SK-N-SH (cell line): ENCODE measurements at regions not wholly inside any gene's neighbourhood (a gene's known extent, or its start where the extent isn't known, plus 50 kb on each side); places are given as distances from the start of the nearest gene placed in this dataset.

Experiments
- MAX ChIP-seq: IDR thresholded peaks from 2 replicates; pipeline ENCODE4 v1.4.0; 2012; ENCODE audit warnings: low read depth
- RAD21 ChIP-seq: IDR thresholded peaks from 2 replicates; pipeline ENCODE4 v1.6.1; 2012; ENCODE audit warnings: mild to moderate bottlenecking, low read length
- TAF1 ChIP-seq: IDR thresholded peaks from 2 replicates; pipeline ENCODE4 v1.6.1; 2012; ENCODE audit warnings: low read depth, mild to moderate bottlenecking, low read length, moderate library complexity, borderline replicate concordance
- TEAD4 ChIP-seq: IDR thresholded peaks from 2 replicates; pipeline ENCODE4 v1.4.0; 2012; ENCODE audit warnings: mild to moderate bottlenecking, borderline replicate concordance; ENCODE audit not compliant: insufficient read depth

GRCh38 chr7:25807086-25807611 lies 344.8 kb upstream of the NFE2L3 start:
- TF ChIP-seq MAX = no peak
- TF ChIP-seq RAD21 = no peak
- no peak for TF ChIP-seq TEAD4
- TF ChIP-seq TAF1 = no peak
